Neuron (in vitro differentiated cells): ENCODE measurements at regions not wholly inside any gene's neighbourhood (a gene's known extent, or its start where the extent isn't known, plus 50 kb on each side); places are given as distances from the start of the nearest gene placed in this dataset.

Source experiments
- H2AFZ ChIP-seq: one replicate; pipeline ENCODE4 v1.6.1; 2013; ENCODE audit warnings: low read depth, mild to moderate bottlenecking, inconsistent platforms, low read length, moderate library complexity
- H3K27me3 ChIP-seq: one replicate; pipeline ENCODE4 v1.6.1; 2013; ENCODE audit warnings: low read length; ENCODE audit not compliant: insufficient read depth
- H3K36me3 ChIP-seq: one replicate; pipeline ENCODE4 v1.6.1; 2013; ENCODE audit warnings: low read length; ENCODE audit not compliant: insufficient read depth
- H3K4me1 ChIP-seq: one replicate; pipeline ENCODE4 v1.6.1; 2013; ENCODE audit warnings: low read length; ENCODE audit not compliant: insufficient read depth
- H3K4me3 ChIP-seq: 2 replicates; pipeline ENCODE4 v1.5.1; 2013; ENCODE audit warnings: mild to moderate bottlenecking, low read length, moderate library complexity
- H3K9me3 ChIP-seq: one replicate; pipeline ENCODE4 v1.6.1; 2013; ENCODE audit warnings: low read length

GRCh38 chr11:107092667-107093066 is 74.4 kb upstream of the GUCY1A2 start:
- Histone ChIP-seq H3K36me3 (no peaks in the 10 kb centered on the region), H2AFZ (no peak overlapping the region), H3K4me1 (no peaks in the 10 kb centered on the region), H3K27me3 (no peaks in the 10 kb centered on the region), H3K9me3 (no peaks in the 10 kb centered on the region), H3K4me3 (no peak overlapping the region)

DNA sequence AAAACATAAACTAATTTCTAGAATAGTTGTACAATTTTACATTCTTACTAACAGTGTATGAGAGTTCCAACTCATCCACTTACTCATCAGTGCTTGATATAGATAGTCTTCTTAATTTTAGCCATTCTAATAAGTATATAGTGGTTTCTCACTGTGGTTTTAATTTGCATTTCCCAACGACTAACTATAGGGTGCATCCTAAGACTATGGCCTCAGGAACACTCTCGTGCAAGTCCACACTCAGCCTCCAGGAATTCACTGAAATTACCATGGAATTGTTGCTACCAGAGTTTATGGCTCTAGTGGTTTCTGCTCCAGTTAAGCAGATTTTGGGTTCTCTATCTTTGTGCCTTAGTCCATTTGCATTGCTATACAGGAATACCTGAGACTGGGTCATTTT is 60.1 kb upstream of the GUCY1A2 start:
- Histone ChIP-seq H3K9me3 (peaks cover 2% of the 10 kb centered on the region), H3K4me3 (no peak overlapping the region), H3K4me1 (no peaks in the 10 kb centered on the region), H2AFZ (no peak overlapping the region), H3K27me3 (no peaks in the 10 kb centered on the region), H3K36me3 (no peaks in the 10 kb centered on the region)

DNA sequence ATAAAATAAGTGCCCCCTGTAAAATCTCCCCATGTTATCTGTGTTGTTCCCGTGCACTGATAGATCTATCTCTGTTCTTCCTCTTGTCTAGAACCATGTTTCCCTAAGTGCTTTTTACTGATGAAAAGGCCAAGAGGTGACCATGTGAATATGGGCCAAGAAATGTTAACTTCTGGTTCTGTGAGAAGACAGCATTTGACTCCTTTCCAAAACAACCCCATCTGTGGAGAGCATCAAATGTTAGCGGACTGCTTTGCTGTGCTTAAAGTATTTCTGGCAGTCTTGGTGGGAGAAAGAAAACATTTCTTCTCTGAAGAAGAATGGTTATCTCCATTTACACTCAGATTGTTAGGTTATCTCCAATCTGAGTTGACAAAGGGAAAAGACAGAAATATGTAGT is 58.6 kb upstream of the GUCY1A2 start:
- Histone ChIP-seq H3K4me3 (no peak overlapping the region), H3K4me1 (no peaks in the 10 kb centered on the region), H3K36me3 (no peaks in the 10 kb centered on the region), H2AFZ (no peak overlapping the region), H3K9me3 (peaks cover 2% of the 10 kb centered on the region), H3K27me3 (no peaks in the 10 kb centered on the region)

DNA sequence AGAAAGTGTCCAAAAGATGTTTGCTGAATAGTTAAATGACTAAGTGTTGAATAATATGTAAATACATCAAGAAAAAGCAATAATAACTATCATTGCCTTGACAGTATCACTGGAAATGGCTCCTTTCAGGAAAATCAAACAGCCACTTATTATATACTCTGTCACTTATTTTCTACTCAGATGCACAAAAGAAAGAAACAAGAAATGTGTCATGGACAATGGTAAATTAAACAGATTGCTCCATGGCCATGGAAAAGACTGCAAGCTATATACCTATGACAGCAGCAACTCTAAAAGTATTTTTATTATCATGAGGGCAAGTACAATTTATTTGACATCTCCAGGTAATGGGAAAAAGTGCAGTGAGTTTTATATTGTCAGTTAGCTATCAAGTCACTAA is 52.9 kb upstream of the GUCY1A2 start:
- Histone ChIP-seq H3K9me3 (no peaks in the 10 kb centered on the region), H2AFZ (no peak overlapping the region), H3K4me3 (no peak overlapping the region), H3K36me3 (no peaks in the 10 kb centered on the region), H3K27me3 (no peaks in the 10 kb centered on the region), H3K4me1 (no peaks in the 10 kb centered on the region)
